GM12864 (cell line): ENCODE measurements at regions not wholly inside any gene's neighbourhood (a gene's known extent, or its start where the extent isn't known, plus 50 kb on each side); places are given as distances from the start of the nearest gene placed in this dataset.

Experiments
- DNase-seq: peaks from one replicate; pipeline ENCODE4 v3.0.0-alpha.2; 2011; ENCODE audit warnings: low read depth
- H3K4me3 ChIP-seq: 2 replicates; pipeline ENCODE4 v1.5.1; 2011; ENCODE audit warnings: mild to moderate bottlenecking, low read depth, low read length, control low read depth
- CTCF ChIP-seq: IDR thresholded peaks from 2 replicates; pipeline ENCODE4 v1.5.1; 2011; ENCODE audit warnings: low read depth, mild to moderate bottlenecking, moderate library complexity, low read length, control low read depth, inconsistent platforms; ENCODE audit errors: missing control alignments

- no peak overlapping the region for H3K4me3 ChIP-seq
- no peak for DNase-seq
- no peak for TF ChIP-seq CTCF
Measured at GRCh38 chr7:13148548-13148947, 461.1 kb downstream of the ARL4A start.

- no peak for DNase-seq
- no peak overlapping the region for H3K4me3 ChIP-seq
- no peak for TF ChIP-seq CTCF
Measured at GRCh38 chr7:13151978-13152377, 464.5 kb downstream of the ARL4A start.

GRCh38 chr7:13152755-13153154, 465.3 kb downstream of the ARL4A start:
- no peak for DNase-seq
- H3K4me3 ChIP-seq = no peak overlapping the region
- TF ChIP-seq CTCF = no peak

GRCh38 chr7:13153266-13153665, 465.8 kb downstream of the ARL4A start:
- no peak for TF ChIP-seq CTCF
- no peak for DNase-seq
- no peak overlapping the region for H3K4me3 ChIP-seq

- no peak for DNase-seq
- no peak for TF ChIP-seq CTCF
- H3K4me3 ChIP-seq = no peak overlapping the region
Measured at GRCh38 chr7:13153742-13154141, 466.3 kb downstream of the ARL4A start.

GRCh38 chr7:13155188-13155587, 467.8 kb downstream of the ARL4A start:
- H3K4me3 ChIP-seq = no peak overlapping the region
- DNase-seq = no peak
- no peak for TF ChIP-seq CTCF

- no peak for TF ChIP-seq CTCF
- no peak overlapping the region for H3K4me3 ChIP-seq
- DNase-seq = no peak
Measured at GRCh38 chr7:13159003-13159402, 471.6 kb downstream of the ARL4A start.
